ENCODE measurements at regions not wholly inside any gene's neighbourhood (a gene's known extent, or its start where the extent isn't known, plus 50 kb on each side); places are given as distances from the start of the nearest gene placed in this dataset.

GRCh38 chr14:22510527-22511110 lies 78.4 kb downstream of the DAD1 start:
- no peak for TF ChIP-seq CTCF (IDR thresholded peaks at IDR 0.05; ENCODE audit: low read depth, low read length)
- TF ChIP-seq EZH2phosphoT487 (IDR thresholded peaks at IDR 0.05; ENCODE audit: low read depth): no peak

All from OCI-LY3 (cell line).